Esophagus (tissue), 2 donors: ENCODE measurements at regions not wholly inside any gene's neighbourhood (a gene's known extent, or its start where the extent isn't known, plus 50 kb on each side); places are given as distances from the start of the nearest gene placed in this dataset.
"Not testable (repeated sequence)": the region's sequence is repeated elsewhere in the genome, so short reads cannot be mapped to it uniquely, and the experiment has no call there.

Source experiments
- H3K27ac ChIP-seq, 2 donors: one replicate each; pipeline ENCODE4 v1.5.1; 2013; ENCODE audit warnings: low read depth in 2 of 2, mild to moderate bottlenecking in 2 of 2, inconsistent platforms in 1 of 2, low read length in 1 of 2, moderate library complexity in 1 of 2
- H3K27me3 ChIP-seq, 2 donors: one replicate each; pipeline ENCODE4 v1.6.1; 2013; ENCODE audit warnings: low read length in 2 of 2, control low read depth in 1 of 2, mild to moderate bottlenecking in 1 of 2; ENCODE audit not compliant: insufficient read depth in 2 of 2, control insufficient read depth in 1 of 2
- H3K36me3 ChIP-seq, 2 donors: one replicate each; pipeline ENCODE4 v1.6.1; 2013; ENCODE audit warnings: low read length in 1 of 2; ENCODE audit not compliant: control insufficient read depth in 2 of 2, insufficient read depth in 2 of 2
- H3K4me1 ChIP-seq, 2 donors: one replicate each; pipeline ENCODE4 v1.6.1; 2013; ENCODE audit warnings: low read length in 1 of 2; ENCODE audit not compliant: control insufficient read depth in 2 of 2, insufficient read depth in 2 of 2
- H3K4me3 ChIP-seq, 2 donors: one replicate each; pipeline ENCODE4 v1.5.1; 2013; ENCODE audit warnings: low read length in 2 of 2, mild to moderate bottlenecking in 2 of 2, low read depth in 1 of 2, moderate library complexity in 1 of 2
- H3K9me3 ChIP-seq, 2 donors: one replicate each; pipeline ENCODE4 v1.6.1; 2013; ENCODE audit warnings: mild to moderate bottlenecking in 2 of 2, low read depth in 1 of 2, low read length in 1 of 2, moderate library complexity in 1 of 2; ENCODE audit not compliant: control insufficient read depth in 2 of 2, insufficient read depth in 1 of 2
- WGBS, 2 donors: extraction: QIAGEN DNeasy Blood & Tissue Kit; methylation state at CpG; one replicate each; pipeline ENCODE4 v1.1.7; 2013; 5-methylcytosine and 5-hydroxymethylcytosine counted together
- donor health status: healthy with polysubstance abuse.
- donor health status: Bipolar disorder and iron deficiency.

DNA sequence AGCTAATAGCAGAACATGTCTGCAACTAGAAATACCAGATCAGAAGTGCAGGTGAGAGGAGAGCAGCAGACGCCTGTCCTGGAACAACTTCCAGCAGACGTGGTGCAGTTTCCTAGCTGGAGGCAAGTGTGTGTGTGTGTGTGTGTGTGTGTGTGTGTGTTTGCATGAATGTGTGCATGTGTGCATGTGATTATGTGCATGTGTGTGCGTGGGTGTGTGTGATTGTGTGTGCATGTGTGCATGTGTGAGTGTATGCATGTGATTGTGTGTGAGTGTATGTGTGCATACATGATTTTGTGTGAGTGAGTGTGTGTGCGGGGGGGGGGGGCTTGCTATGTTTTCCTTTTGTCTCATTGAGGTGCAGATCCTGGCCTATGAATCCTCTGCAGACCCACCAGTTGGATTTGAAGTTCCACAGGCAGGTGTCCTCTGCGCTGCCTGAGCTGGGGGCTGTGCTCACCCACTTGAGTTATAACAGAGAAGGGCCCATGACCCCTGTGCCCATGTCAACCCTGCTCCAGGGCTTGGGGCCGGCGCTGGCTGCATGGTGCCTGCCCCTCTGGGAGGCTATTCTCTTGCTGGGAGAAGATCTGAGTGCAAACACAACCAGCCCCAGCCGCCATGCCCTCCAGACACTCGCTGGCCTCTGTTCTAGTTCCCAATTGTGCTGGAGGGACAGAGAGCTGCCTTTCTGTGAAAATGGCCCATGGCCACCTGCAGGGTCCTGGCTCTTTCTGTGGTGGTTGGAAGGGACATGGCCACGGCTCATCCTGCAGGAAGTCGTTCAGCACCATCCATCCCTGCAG lies 821.3 kb downstream of the BRD1 start:
- Histone ChIP-seq H3K27ac (no peak overlapping the region), H3K27me3 (no peaks in the 10 kb centered on the region), H3K9me3 (peaks cover 0 to 9% of the 10 kb centered on the region in 2 donors), H3K36me3 (no peaks in the 10 kb centered on the region), H3K4me1 (no peaks in the 10 kb centered on the region), H3K4me3 (no peak overlapping the region)
- WGBS, 2 donors: 75 to 76% methylated on average over 11 of the region's 11 CpGs

DNA sequence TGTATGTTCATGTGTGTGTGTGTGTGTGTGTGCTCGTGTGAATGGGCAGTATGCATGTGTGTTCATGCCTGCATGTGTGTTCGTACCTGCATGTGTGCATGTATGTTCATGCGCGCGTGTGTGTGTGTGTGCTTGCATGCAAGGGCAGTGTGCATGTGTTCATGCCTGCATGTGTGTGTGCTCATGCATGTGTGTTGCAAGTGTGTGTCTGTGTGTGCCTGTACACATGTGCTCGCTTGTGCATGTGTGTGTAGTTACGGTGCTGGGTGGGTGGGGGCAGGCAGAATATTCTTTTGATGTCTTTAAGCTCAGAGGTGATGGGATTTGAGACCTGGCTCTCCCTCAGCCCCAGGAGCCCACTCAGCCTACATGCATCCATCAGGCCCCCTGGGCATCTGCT lies 822.1 kb downstream of the BRD1 start:
- Histone ChIP-seq H3K36me3 (no peaks in the 10 kb centered on the region), H3K9me3 (peaks cover 0 to 9% of the 10 kb centered on the region in 2 donors), H3K4me1 (no peaks in the 10 kb centered on the region), H3K4me3 (no peak overlapping the region), H3K27me3 (no peaks in the 10 kb centered on the region), H3K27ac (no peak overlapping the region)
- 74 to 83% methylated on average over 7 of the region's 7 CpGs for WGBS, 2 donors

DNA sequence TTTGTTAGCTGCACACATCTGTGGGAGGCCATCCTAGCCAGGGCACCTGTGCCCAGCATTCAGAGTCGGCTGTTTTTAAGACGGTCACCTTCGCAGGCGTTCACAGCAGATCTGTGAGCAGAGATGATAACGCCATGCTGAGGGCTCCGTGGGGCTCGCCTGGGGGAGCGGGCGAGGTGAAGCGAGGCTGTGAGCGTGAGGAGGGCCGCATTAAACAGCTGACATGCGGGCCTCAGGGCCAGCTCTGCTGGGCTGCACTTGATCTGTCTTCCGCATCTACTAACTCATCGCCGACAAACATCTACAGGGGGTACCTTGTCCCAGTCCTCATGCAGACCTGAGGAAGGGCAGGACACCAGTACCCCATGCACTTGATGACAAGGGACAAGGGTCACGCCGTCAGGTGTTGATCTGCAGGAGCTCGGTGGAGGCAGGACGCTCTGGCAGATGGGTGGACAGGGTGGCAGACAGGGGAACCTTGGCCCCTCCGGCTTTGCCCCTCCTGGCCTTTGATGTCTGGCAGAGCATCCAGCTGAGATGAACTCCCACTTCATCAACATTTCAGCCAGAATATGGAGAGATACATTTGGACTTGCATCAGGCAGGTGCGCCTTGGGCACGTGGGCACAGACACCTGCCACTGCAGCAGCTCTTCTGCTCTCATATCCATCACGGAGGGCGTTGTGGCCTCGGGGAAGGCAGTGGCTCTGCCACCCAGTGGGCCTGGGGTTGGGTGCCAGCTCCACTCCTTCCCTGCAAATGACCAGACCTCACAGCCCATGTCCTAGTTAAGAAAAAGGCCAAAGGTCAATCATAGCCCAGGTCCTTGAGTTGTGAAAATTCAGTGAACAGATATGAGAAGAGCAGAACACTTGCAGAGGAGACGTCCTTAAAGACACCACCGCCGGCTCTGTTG lies 822.9 kb downstream of the BRD1 start:
- Histone ChIP-seq H3K36me3 (no peaks in the 10 kb centered on the region), H3K4me1 (no peaks in the 10 kb centered on the region), H3K27me3 (no peaks in the 10 kb centered on the region), H3K9me3 (peaks cover 0 to 9% of the 10 kb centered on the region in 2 donors), H3K4me3 (no peak overlapping the region), H3K27ac (no peak overlapping the region)
- WGBS, 2 donors: 89% methylated on average over 29 of the region's 29 CpGs

DNA sequence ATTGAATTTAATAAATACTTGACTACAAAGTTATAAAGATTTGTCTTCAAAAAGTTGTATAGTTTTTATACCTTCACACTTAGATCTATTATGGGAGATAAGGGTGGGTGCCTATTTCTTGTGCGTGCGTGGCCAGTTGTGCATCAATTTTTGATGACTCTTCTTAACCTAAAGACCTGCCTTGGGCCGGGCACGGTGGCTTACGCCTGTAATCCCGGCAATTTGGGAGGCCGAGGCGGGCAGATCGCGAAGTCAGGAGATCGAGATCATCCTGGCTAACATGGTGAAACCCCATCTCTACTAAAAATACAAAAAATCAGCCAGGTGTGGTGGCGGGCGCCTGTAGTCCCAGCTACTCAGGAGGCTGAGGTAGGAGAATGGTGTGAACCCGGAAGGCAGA lies 830.1 kb downstream of the BRD1 start:
- not testable (repeated sequence) for H3K4me1 ChIP-seq, H3K27ac ChIP-seq, H3K4me3 ChIP-seq, H3K36me3 ChIP-seq, H3K27me3 ChIP-seq, H3K9me3 ChIP-seq
- 93 to 96% methylated on average over 14 of the region's 14 CpGs for WGBS, 2 donors

DNA sequence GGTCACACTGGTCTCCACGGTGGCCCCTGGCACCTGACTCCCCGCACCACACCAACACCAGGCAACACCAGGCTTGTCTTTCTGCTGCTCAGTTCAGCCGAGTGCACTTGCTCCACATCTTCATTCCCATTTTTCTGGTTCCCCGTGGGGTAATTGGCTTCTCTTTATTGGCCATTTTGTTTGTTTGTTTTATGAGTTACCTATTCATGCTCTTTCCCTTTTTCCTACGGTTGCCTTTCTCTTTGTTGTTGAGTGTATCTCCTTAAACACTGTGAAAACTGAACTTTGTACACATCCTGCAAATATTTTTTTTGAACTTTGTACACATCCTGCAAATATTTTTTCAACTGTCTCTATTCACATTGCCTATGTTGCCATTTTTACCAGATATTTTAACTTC lies 834.0 kb downstream of the BRD1 start:
- no peaks in the 10 kb centered on the region for H3K4me1 ChIP-seq
- no peaks in the 10 kb centered on the region for H3K36me3 ChIP-seq
- no peak overlapping the region for H3K27ac ChIP-seq
- 67 to 69% methylated on average over 5 of the region's 5 CpGs for WGBS, 2 donors
- H3K9me3 ChIP-seq: peaks cover 0 to 5% of the 10 kb centered on the region in 2 donors
- H3K4me3 ChIP-seq: no peak overlapping the region
- H3K27me3 ChIP-seq: no peaks in the 10 kb centered on the region

DNA sequence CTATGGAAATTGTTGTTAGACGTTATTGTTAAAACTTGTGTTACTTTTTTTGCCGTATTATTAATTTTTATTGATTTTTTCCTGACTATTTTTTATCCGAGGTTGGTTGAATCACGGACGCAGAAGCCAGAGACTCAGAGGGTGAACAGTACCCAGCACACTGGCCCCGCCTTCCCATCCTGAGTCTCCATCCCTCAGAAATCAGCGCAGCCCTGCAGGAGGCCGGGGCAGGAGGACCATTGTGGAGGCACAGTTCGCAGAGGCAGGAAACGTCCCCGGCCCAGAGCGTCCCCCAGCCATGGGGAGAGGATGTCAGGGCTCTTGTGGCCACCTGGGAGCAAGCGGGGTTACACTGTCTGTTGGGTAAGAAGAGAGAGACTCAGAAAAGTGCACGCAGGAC lies 843.0 kb downstream of the BRD1 start:
- Histone ChIP-seq H3K27ac (no peak overlapping the region), H3K9me3 (peaks cover 0 to under 1% of the 10 kb centered on the region in 2 donors), H3K4me1 (no peaks in the 10 kb centered on the region), H3K4me3 (no peak overlapping the region), H3K36me3 (no peaks in the 10 kb centered on the region), H3K27me3 (no peaks in the 10 kb centered on the region)
- WGBS, 2 donors: 76 to 82% methylated on average over 14 of the region's 14 CpGs

DNA sequence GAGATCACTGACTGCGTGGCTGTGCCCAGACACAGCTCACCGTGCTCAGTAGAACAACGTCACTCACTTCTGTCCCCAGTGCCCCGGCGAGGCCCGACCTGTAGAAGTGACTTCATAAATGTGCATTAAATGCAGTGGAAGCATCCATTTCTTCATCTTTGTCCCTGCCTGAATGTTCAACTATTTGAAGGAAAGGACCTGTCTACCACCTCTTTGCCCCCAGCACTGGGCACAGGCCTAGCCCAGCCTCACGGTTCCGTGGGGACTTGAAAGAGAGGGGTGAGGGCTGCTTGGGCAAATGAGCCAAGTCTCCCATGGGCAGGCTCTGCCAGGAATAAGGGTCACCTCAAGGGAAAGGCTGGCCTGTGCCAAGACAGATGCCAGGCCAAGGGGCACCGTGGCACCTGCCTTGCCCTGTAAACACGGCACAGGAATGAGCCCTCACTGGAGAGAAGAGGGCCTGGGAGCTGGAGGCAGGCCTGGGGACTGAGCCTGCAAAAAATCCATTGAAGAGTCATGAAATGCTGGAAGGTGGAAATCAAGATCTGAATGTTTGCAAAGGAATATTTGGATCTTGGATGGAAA lies 845.3 kb downstream of the BRD1 start:
- no peak overlapping the region for H3K4me3 ChIP-seq
- no peaks in the 10 kb centered on the region for H3K27me3 ChIP-seq
- H3K27ac ChIP-seq: no peak overlapping the region
- no peaks in the 10 kb centered on the region for H3K36me3 ChIP-seq
- WGBS, 2 donors: 85 to 88% methylated on average over 10 of the region's 10 CpGs
- no peaks in the 10 kb centered on the region for H3K4me1 ChIP-seq
- peaks cover 0 to 4% of the 10 kb centered on the region in 2 donors for H3K9me3 ChIP-seq

DNA sequence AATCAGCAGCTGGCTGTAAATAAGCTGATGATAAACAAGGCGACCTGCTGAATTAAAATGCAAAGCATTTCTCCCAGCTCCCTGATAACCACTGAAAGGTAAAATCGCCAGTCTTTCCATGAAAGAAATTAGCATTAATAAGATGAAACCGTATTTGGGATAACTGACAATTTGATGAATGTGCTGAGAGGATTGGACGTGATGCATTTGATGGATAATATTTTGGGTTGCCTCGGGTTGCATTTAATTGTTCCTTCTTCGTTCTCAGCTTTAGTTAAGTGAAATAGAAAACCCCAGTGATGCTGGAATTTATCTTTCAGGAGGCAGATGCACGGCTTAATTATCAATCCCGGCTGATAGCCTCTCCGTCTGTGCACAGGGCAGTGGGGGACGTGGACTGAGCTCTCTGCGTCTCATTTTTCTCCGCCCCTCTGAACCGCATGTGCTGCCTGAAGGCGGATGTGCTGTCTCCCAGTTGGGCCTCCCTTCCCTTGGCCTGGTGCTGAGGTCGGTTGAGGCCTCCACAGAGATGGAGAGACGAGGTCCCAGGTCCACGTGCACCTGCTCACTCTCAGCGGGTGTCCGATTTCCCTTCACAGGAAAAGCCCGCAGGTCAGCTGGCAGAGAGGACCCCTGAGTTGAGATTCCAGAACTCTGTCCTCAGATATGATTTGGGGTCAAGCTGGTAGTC lies 846.2 kb downstream of the BRD1 start:
- Histone ChIP-seq H3K27me3 (no peaks in the 10 kb centered on the region), H3K9me3 (peaks cover 0 to 4% of the 10 kb centered on the region in 2 donors), H3K4me3 (no peak overlapping the region), H3K4me1 (no peaks in the 10 kb centered on the region), H3K27ac (no peak overlapping the region), H3K36me3 (no peaks in the 10 kb centered on the region)
- 60 to 61% methylated on average over 20 of the region's 20 CpGs for WGBS, 2 donors

DNA sequence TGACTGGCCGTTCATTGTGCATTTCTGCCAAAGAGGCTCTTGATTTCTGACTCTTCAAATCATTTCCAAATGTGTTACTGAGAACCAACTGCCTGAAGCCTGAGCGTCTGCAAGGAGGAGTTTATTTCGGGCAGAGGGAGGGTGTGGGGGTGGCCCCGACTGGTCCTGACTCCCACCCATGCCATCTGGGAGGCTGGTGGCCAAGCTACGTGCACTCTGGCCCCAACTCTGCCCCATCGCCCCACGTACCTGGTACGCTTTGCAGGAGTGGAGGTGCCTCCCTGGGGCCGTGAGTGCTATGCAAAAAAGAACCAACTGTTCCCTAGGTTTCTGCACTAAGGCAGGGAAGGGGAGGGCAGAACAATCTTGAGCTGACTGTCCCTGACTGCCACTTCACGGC lies 846.8 kb downstream of the BRD1 start:
- no peaks in the 10 kb centered on the region for H3K36me3 ChIP-seq
- no peaks in the 10 kb centered on the region for H3K4me1 ChIP-seq
- H3K27me3 ChIP-seq: no peaks in the 10 kb centered on the region
- WGBS, 2 donors: 63% methylated on average over 10 of the region's 10 CpGs
- H3K9me3 ChIP-seq: peaks cover 0 to 4% of the 10 kb centered on the region in 2 donors
- no peak overlapping the region for H3K4me3 ChIP-seq
- H3K27ac ChIP-seq: no peak overlapping the region
